DMS53 treated with DMSO at 0.1 percent for 48 hours (cell line): ENCODE measurements at regions not wholly inside any gene's neighbourhood (a gene's known extent, or its start where the extent isn't known, plus 50 kb on each side); places are given as distances from the start of the nearest gene placed in this dataset.
"Not testable (repeated sequence)": the region's sequence is repeated elsewhere in the genome, so short reads cannot be mapped to it uniquely, and the experiment has no call there.

Experiments used
- DNase-seq: peaks from one replicate; lab custom pipeline; 2025; ENCODE audit not compliant: unreplicated experiment; lab: John Stamatoyannopoulos, UW

DNA sequence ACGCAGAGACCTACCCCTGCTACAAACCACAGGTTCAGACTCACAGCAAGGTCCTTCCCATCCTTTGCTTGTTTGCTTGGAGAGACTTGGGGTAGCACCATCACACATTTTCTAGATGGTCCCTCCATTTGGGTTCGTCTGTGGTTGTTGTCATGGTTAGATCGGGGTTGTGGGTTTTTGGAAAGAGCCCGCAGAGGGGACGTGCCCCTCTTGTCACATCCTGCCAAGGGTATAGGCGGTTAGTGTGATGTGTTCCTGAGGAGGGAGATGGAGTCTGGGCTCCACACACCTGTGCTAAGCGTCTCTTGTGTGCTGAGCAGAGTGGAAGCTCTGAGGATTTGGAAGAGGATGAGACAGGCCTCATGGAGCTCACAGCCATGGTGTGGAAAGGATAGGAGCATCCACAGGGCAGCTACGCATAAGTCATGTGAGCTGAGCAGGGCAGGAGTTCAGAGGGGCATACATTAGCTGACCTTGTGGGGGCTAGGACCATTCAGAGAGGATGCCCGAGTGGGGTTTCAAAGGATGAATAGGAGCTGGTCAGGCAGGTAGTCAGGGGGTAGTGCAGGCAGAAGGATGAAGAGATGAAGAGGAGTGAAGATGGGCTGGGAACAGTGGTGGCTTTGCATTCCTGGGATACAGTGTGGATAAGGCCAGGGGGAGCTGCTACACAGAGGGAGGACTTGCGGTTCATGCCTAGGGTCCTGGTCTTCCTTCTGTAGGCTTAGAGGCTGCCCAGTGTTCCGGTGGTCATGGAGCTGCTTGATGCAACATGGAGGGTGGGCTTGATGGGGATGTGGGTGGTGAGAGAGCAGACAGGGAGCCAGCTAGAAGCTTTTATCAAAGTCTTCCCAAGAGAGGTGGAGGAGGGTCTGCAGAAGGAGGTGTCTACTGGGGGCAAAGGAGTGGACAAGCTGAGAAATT is 62.9 kb downstream of the ACKR3 start:
- no peak for DNase-seq

DNA sequence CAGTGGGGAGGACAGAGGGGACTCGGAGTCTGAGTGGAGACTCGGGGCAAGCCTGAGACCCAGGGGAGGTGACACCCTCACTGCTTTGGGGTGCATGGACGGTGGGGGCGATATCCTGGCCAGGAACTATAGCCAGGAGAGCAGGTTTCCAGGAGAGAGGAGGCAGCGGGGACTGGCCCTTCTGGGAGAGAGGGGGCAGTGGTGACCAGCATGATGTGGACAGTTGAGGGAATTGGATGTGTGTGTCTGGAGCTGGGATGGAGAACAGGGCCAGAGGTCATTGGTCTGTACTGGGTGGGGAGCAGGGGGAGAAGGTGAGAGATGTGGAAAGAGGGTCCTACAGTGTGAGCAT is 63.6 kb downstream of the ACKR3 start:
- no peak for DNase-seq

DNA sequence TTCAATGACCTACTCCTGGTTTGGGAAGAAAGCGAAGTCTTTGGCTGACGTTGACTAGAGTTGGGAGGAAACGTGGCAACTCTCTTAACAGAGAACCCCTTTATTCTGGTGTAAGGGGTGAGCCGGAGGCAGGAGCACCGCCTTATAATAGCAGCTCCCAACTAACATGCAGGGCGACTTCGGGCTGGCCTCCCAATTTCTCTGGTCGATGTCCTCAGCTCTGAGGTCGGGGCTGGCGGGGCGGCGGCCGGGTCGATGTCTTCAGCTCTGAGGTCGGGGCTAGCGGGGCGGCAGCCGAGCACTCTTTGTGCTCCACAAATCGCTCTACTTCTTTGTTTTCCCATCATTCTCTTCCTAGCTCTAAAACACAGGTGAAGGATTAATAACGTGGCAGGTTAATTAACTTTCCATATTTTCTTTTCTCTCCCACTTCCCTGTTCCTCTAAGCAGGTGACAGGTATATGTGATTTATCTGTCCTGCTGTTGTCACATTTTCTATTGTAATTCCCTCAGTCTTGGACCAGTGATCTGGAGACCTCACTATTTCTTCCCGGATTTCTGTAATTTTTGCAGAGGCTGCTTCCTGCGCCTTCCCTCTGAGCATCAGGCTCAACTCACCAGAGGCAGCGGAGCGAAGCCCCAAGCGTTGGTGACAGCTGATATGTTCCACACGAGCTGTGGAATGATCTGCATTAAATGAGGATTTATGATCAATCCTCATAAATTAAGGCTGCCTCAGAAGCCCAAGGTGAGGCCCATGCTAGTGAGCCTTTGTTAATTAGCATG is 64.3 kb downstream of the ACKR3 start:
- DNase-seq: no peak

DNA sequence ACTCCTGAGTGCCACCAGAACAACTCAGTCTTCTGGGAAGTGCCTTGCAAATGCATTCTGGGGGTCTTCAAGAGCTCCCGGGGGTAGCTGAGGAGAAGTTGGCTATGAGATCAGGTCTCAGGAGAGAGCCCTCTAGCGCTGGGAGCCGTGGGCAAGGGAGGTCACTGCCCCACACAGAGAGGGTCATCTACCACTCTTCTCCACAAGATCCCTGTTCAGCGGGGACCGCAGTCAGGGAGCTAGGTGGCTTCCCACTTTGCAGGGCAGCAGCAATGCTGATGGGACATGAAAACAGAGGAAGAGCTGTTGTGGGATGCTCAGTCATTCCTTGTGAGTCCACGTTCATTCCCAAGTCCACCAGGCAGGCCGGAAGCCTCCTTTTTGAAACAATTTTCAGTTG is 66.6 kb downstream of the ACKR3 start:
- no peak for DNase-seq

DNA sequence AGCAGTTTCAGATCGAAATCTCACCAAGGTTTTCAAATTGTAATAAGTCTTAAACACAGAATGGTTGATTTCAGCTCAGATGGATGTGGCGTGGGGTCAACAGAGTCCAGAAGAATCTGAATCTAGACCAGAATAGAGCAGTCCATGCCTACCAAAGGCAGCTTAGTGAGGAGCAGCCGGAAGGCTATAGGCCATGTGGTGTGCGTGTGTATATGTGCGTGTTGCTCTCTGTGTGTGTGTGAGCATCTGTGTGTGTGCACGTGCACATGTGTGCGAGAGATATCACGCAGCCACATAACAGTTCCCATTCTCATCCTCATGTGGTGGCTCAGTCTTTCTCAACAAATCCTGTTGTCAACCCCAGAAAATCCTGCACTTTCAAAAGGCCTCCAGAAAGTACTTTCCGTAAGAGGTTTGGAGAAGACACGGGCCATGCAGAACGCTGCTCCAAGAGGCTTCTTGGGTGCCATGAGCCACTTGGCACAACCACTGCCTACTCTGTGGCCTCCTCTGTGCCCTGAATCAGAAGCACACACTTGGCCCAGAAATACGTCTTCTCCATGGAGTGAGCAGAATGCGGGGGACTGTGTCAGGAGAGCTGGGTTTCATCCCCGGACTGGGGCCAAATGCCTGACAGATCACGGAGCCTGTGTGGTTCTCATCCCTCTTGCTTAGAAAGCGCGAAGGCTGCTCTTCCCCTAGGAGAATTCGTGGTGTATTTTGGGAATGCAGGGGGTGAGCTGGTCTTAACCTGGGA is 67.3 kb downstream of the ACKR3 start:
- no peak for DNase-seq

DNA sequence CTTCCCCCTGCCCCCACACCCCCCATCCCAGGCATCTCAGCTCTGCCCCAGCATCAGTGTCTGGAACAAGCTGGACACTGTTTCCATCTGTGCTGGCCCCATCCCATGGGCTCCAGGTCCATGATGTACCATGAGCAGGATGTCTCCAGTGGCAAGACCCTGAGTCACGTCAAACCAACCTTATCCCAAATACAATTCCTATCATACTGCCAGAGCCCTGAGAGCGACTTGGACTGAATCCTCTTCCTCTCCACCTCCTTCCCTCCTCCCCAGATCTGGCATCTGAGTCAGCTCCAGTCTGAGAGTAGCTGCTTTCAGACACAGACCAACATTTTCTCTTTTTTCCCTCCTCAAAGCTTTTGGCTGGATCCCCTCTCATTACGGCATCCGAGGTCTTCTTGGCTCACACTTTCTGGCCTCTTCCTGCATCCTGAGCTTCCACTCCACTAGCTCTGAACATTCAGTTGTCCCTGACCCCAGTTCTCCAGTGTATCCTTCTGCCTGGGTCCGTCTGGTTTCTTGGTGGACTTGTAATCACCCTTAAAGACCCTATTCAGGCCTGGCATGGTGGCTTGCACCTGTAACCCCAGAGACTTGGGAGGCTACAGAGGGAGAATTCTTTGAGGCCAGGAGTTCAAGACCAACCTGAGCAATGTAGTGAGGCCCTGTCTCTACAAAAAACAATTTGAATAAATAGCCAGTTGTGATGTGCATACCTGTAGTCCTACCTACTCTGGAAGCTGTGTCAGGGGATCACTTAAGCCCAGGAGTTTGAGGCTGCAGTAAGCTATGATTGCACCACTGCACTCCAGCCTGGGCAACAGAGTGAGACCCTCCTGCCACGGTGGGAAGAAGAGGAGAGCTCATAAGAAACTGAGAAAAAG is 68.3 kb downstream of the ACKR3 start:
- DNase-seq: no peak

DNA sequence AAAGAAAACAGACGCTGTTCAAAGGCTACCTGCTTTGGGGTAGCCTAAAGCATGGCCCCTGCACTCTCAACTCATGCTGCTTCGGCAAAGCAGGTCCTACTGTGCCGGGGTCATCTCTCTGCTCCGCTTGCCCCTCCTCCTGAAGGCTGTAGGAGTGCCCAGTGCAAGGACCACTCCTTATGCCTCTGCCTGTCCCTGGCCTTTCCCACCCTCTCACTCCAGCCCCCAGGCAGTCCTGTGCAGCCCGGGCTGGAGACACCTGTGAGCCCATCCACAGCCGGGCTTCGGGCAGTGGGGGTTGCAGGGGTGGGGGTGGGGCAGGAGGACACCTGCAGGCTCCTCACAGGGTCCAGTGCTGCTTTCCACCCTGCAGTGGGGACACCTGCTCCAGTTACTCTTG is 69.1 kb downstream of the ACKR3 start:
- DNase-seq: no peak

DNA sequence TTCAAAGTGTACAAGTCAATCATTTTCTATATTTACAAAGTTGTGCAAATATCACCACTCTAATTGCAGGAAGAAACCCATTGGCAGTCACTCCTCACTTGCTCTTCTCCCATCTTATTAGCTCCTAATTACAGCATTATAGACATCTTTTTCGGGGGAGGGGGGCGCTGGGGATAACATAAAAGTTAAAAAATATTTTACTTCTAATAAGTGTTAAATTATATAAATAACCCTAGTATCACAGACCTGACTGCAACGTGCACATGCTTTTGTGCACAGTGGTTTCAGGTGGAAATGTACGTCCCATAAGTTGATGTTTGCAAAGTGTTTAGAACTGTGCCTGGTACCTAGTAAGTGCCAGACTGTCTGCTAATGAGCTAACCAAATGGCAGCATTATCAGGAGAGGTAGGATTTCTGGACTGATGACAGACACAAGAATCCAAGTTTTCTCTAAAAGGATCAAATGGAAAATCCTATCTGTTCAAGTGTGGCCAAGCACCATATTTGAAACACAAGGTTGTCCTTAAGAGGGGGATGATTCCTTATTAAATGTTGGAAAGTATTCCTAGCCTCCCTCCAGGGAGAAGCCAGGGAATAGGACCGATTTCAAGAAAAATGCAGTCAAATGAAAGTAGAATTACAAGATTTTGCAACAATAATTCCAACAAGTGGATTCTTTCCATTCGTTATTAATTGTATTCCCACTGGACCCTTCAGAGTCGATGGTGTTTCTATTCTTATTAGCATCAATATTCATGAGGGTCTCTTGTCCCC is 70.0 kb downstream of the ACKR3 start:
- no peak for DNase-seq

DNA sequence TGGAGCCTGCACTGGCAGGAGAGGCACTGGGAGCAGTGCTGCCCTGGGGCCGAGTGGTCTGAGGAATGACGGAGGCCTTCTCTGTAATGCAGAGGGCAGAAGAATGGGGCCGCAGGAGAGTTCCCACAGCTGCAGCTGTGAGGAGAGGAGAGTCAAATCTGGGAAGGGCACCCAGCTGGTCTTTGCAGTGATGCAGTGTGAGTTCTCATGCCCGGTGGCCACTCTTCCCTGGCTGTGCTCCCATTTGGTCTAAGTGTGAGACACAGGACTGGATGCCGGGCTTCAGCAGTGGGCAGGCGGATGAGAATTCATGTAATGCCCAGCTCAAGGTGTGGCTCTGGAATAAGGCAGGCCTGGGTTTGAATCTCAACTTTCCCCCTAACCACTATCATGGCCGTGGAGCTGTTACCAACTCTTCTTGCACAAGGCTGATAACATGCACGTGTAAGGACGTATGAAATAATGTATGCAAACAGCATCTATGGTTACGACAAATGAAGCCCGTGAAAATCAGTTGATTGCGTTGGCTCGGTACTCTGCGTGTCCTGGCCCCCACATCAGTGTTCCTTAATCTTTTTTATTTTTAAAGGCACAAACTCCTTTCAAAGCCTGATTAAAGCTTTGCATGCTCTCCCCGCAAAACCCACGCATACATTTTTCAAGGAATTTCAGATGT is 71.6 kb downstream of the ACKR3 start:
- DNase-seq: no peak

DNA sequence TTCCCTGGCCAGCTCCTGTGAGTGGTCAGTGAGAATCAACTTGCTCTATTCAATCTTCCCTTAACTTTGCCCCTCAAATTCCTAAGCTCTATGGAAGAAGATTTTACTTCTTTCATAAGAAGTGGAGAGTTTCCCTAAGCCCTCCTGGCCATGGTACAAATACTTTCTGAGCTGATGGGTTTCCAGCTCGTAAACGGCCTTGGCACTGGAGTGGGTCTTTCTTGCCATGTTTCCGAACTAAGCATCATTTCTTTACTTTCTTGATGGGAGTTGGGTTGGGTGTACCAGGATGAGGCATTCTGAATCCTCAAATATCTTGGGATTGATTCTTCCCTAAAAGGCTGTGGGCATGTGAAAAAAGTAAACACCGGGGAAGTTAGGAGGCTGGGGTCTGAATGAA is 72.5 kb downstream of the ACKR3 start:
- no peak for DNase-seq

DNA sequence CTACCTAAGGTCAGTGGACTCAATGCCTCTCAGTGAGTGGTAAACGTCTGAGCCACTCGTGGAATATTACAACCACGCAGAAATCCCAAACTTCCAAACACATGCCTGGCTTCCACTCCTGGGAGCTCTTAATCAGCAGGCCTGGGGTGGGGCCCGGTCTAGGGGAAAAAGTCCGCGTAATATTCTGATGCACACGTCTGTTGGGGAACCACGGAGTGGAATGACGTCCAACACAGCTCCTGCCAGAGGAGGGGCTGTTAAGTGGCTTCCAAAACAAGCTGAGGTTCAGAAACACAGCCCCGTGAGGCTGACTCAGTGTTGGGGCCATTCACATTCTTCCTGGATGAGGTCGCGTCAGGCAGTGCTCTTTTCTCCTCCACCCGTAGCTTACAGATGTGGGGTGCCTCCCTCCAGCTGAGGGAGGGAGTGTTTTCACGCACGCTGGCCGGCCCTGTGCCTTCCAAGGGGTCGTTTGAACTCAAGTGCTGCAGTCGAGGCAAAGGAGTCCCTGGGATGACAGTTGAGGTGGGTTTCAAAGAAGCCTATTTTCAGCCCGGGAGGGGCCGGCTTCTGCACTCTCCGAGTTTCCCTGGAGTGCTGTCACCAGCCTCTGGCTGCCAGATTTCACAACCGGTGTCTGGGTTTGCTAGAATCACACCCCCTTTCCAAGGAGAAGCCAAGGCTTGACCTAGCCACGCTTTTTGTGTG is 73.1 kb downstream of the ACKR3 start:
- DNase-seq: no peak

DNA sequence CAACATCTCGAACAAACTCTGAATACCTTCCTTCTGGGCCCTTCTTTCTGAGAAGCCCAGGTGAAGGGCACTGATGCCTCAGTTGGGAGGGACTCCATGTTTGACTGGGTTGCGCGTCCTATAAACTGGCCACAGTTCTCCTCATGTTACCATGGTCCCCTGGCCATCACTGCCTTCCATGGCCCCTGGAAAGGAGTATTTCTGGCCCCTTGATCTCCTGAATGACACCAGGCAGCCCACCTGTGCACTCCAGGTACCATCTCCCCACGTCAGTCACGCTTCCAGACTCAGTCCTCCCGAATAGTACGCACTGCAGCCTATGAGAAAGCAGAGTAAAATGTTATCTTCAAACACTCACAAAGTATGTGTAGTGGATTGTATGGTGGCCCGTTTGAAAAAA is 73.9 kb downstream of the ACKR3 start:
- no peak for DNase-seq

DNA sequence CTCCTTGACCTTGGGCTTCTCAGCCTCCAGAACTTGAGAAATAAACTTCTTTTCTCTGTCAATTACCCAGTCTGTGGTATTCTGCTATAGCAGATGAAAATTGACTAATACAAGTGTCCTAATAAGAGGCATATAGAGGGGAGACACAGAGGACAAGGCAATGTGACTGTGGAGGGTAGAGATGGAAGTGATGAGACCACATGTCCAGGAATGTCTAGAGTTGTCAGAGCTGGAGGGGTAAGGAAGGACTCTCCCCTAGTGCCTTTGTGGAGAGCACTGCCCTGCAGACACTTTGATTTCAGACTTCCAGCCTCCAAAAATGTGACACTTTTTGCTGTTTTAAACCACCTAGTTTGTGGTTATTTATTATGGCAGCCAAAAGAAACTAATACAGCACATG is 74.4 kb downstream of the ACKR3 start:
- no peak for DNase-seq

DNA sequence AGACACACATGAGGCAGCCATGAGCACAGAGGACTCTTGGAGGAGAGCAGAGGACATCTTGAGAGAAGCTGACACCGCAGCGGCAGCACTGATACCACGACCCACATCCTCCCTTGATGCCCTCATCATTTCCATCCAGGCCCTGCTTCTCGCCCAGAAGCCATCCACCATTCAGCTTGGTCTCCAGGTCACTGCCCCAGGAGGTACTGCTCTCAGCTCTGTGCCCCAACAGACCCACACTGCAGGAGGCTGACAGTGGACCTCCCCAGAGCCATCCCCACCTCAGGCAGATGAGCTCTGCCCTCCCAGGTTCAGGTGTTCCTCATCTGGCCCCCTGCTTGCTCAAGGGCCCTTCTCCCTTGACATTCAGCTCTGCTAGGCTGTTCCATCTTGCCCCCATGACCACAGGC is 74.9 kb downstream of the ACKR3 start:
- DNase-seq: no peak

DNA sequence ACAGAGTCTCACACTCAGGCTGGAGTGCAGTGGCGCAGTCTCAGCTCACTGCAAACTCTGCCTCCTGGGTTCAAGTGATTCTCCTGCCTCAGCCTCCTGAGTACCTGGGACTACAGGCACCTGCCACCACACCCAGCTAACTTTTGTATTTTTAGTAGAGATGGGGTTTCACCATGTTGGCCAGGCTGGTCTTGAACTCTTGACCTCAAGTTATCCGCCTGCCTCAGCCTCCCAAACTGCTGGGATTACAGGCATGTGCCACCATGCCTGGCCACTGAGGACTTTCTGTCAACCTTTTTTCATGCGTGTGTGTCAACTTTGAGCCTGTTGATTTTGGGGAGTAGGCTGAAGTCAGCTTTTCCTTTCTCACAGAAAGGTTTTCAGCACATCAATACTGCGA is 75.5 kb downstream of the ACKR3 start:
- DNase-seq: not testable (repeated sequence)

DNA sequence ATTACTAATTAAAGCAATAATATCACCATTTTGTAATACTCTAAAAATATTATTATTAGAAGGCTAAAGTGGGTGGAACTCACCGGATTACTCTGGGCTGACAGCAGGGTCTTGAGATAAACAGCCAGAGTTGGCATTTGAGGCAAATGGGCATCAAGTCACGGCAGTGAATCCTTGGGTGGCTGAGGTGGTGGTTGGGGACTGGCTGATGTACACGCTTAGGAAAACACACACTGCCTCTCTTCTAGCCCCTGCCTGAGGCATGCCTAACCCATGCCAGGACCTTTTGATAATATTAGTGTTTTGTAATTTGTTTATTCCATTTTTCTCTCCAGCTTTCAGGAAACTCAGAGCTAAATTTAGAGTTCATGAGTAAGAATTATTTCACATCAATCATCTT is 76.8 kb downstream of the ACKR3 start:
- no peak for DNase-seq

DNA sequence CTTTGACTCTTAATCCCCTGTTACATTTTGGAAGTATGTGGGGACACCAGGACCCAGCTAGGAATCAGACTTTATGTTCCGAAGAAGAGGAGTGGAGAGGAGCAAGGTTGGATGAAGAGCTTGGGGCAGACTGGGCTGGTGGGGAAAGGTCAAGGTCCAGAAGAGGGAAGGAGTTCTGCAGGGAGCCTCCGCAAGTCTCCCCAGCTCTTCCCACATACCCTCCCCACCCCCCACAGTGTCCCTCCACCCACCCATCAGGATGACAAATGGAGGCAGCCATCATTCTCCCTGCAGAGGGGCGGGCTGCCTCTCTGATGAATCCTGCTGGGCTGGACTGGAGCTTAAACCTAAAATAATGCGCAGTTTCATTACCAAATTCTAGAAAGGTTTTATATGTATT is 77.2 kb downstream of the ACKR3 start:
- DNase-seq: no peak

DNA sequence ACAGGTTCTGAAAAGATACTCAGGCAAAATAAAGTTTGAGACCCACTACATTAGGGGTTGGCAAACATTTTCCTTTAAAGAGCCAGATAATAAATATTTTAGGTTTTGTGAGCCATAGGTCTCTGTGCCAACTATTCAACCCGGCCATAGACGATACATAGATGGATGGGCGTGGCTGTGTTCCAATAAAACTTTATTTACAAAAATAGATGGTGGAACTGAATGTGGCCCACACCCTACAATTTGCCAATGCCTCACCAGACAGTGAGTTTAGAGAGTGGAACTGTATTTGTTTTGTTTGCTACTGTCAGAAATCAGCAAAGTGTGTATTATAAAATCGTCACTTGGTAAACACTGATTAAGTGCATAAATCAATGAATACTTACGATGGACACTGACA is 78.0 kb downstream of the ACKR3 start:
- no peak for DNase-seq

DNA sequence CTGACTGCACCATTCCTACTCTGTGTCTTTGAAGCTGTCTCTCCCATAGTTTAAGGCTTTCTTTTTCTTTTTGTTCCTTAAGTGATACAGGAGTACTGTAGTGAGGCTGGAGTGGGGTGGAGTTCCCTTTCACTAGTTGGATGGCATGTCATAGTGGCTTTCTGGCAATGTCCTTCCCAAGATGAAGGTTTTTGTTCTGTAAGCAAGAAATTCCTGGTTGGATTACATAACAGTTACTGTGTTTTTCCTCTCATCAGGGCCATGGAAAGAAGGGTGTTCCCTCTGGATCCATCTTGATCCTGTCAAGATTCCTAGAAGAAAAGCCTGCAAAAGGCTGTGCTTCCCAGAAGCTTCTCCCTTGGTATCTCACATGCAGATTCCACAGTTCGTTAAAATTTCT is 84.2 kb downstream of the ACKR3 start:
- DNase-seq: no peak
